ENCODE measurements at regions not wholly inside any gene's neighbourhood (a gene's known extent, or its start where the extent isn't known, plus 50 kb on each side); places are given as distances from the start of the nearest gene placed in this dataset.

GRCh38 chr22:27461470-27461869 lies 340.1 kb downstream of the MN1 start:
- TF ChIP-seq ISL1 (CRISPR knock-in tag; IDR thresholded peaks at IDR 0.05) (peak; percentile 16; the same call in 1 of the 2 replicates), PATZ1 (CRISPR knock-in tag; IDR thresholded peaks at IDR 0.05; ENCODE audit: borderline replicate concordance) (no peak), CSDC2 (CRISPR knock-in tag; IDR thresholded peaks at IDR 0.05) (0 out of 2 replicates have a peak, but pooled peaks have one; percentile 21)
- ATAC-seq, result peak; percentile 85

DNA sequence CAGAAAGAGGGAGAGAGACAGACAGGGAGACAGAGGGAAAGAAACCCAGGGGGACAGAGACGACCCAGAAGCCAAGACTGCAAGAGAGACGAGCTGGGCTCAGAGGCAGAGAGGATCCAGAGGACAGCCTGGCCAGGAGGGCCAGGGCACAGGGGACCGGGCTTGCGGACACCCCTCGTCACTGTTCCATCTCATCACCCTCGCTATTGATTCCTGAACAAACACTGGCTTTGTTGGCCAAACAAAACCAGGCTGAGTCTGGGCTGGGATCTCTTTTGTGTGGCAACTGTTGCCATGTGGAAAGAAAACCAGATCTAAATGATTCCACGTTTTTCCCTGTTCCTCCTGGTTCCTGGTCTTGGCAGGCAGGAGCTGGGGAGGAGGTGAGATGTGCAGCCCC lies 339.4 kb downstream of the MN1 start:
- ATAC-seq, result peak; percentile 10; the same call in 2 of the 3 replicates
- TF ChIP-seq ZC3H10 (CRISPR knock-in tag; IDR thresholded peaks at IDR 0.05), result no peak
- no peak for TF ChIP-seq ARNTL (CRISPR knock-in tag; IDR thresholded peaks at IDR 0.05; ENCODE audit: borderline replicate concordance, low read depth)
- TF ChIP-seq, protein P1, sequence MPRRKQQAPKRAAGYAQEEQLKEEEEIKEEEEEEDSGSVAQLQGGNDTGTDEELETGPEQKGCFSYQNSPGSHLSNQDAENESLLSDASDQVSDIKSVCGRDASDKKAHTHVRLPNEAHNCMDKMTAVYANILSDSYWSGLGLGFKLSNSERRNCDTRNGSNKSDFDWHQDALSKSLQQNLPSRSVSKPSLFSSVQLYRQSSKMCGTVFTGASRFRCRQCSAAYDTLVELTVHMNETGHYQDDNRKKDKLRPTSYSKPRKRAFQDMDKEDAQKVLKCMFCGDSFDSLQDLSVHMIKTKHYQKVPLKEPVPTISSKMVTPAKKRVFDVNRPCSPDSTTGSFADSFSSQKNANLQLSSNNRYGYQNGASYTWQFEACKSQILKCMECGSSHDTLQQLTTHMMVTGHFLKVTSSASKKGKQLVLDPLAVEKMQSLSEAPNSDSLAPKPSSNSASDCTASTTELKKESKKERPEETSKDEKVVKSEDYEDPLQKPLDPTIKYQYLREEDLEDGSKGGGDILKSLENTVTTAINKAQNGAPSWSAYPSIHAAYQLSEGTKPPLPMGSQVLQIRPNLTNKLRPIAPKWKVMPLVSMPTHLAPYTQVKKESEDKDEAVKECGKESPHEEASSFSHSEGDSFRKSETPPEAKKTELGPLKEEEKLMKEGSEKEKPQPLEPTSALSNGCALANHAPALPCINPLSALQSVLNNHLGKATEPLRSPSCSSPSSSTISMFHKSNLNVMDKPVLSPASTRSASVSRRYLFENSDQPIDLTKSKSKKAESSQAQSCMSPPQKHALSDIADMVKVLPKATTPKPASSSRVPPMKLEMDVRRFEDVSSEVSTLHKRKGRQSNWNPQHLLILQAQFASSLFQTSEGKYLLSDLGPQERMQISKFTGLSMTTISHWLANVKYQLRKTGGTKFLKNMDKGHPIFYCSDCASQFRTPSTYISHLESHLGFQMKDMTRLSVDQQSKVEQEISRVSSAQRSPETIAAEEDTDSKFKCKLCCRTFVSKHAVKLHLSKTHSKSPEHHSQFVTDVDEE (CRISPR knock-in tag; IDR thresholded peaks at IDR 0.05), result no peak
- TF ChIP-seq PATZ1 (CRISPR knock-in tag; IDR thresholded peaks at IDR 0.05; ENCODE audit: borderline replicate concordance), result no peak
- no peak for TF ChIP-seq TOX (CRISPR knock-in tag; IDR thresholded peaks at IDR 0.05; ENCODE audit: borderline replicate concordance)
- no peak for TF ChIP-seq RARB (CRISPR knock-in tag; IDR thresholded peaks at IDR 0.05)
- no peak for TF ChIP-seq ESRRG (CRISPR knock-in tag; IDR thresholded peaks at IDR 0.05)
- no peak for TF ChIP-seq POU6F1 (CRISPR knock-in tag; IDR thresholded peaks at IDR 0.05; ENCODE audit: borderline replicate concordance, low read depth)
- TF ChIP-seq CSDC2 (CRISPR knock-in tag; IDR thresholded peaks at IDR 0.05), result no peak
- TF ChIP-seq SNAI2 (CRISPR knock-in tag; IDR thresholded peaks at IDR 0.05), result no peak
- TF ChIP-seq, protein P2, sequence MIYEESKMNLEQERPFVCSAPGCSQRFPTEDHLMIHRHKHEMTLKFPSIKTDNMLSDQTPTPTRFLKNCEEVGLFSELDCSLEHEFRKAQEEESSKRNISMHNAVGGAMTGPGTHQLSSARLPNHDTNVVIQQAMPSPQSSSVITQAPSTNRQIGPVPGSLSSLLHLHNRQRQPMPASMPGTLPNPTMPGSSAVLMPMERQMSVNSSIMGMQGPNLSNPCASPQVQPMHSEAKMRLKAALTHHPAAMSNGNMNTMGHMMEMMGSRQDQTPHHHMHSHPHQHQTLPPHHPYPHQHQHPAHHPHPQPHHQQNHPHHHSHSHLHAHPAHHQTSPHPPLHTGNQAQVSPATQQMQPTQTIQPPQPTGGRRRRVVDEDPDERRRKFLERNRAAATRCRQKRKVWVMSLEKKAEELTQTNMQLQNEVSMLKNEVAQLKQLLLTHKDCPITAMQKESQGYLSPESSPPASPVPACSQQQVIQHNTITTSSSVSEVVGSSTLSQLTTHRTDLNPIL (CRISPR knock-in tag; IDR thresholded peaks at IDR 0.05; ENCODE audit: low read depth), result no peak
- no peak for TF ChIP-seq BACH2 (CRISPR knock-in tag; IDR thresholded peaks at IDR 0.05; ENCODE audit: borderline replicate concordance)
- no peak for TF ChIP-seq ZFP3 (CRISPR knock-in tag; IDR thresholded peaks at IDR 0.05)
- TF ChIP-seq ZNF70 (CRISPR knock-in tag; IDR thresholded peaks at IDR 0.05), result no peak
- no peak for TF ChIP-seq GLIS3 (CRISPR knock-in tag; IDR thresholded peaks at IDR 0.05)
- no peak for TF ChIP-seq OSR1 (CRISPR knock-in tag; IDR thresholded peaks at IDR 0.05)
- TF ChIP-seq ZFP30 (CRISPR knock-in tag; IDR thresholded peaks at IDR 0.05), result no peak

DNA sequence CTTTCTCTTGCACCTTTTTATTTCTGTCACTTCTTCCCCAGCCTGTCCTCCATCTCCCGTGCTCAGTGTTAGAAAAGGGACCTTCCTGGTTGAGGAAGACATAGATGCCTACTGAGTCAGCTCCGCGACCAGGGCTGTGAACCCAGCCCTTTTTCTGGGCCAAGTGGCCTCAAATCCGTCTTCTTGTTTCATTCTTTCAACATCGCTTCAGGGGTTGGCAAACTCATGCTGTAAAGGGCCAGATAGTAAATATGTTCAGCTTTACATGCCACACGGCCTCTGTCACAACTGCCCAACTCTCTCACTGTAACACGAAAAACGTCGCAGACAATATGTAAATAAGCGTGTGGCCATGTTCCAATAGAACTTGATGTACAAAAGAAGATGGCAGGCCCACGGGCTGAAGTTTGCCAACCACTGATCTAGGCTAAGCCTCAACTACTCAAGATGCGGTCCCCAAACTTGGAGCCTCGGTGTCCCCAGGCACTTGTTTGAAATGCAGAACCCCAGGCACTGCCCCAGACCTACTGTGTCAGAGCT lies 338.4 kb downstream of the MN1 start:
- no peak for ATAC-seq
- TF ChIP-seq SNAI2 (CRISPR knock-in tag; IDR thresholded peaks at IDR 0.05) (no peak), POU6F1 (CRISPR knock-in tag; IDR thresholded peaks at IDR 0.05; ENCODE audit: borderline replicate concordance, low read depth) (no peak)
